ENCODE measurements at regions not wholly inside any gene's neighbourhood (a gene's known extent, or its start where the extent isn't known, plus 50 kb on each side); places are given as distances from the start of the nearest gene placed in this dataset.

DNA sequence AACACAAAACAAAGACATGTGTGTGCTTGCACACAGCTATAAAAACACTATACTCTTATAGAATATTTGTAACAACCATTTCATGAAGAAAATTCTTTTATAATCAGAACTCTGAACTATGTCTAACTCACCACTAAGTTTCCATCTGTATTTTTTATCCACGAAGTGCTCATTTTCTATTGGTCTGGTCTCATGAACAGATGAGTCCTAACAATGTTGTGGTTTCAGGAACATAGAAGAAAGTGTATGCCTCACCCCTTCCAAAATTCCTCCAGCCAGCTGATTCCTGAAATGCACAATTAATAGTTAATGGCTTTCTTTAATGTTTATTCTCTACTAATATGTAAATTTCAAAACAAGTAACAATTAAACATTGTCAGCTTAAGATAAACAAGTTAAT, 325.3 kb upstream of the GRAMD2B start:
- Histone ChIP-seq H3K9me3 (ENCODE audit: control insufficient read depth in 1 of 2, insufficient read depth in 1 of 2, low read length in 2 of 2) (peaks cover 0 to 6% of the 10 kb centered on the region in 2 experiments), H3K36me3 (ENCODE audit: insufficient read depth, low read length) (no peaks in the 10 kb centered on the region), H3K27me3 (ENCODE audit: control insufficient read depth in 1 of 2, insufficient read depth in 2 of 2, low read length in 2 of 2) (no peaks in the 10 kb centered on the region), H3K27ac (ENCODE audit: low read depth in 1 of 2, low read length in 2 of 2) (no peak overlapping the region), H3K4me1 (ENCODE audit: insufficient read depth, low read length) (no peaks in the 10 kb centered on the region), H3K4me3 (ENCODE audit: low read length) (no peak overlapping the region)
- Mint-ChIP-seq H3K4me3 (no peak overlapping the region), H3K9me3 (peaks cover 4% of the 10 kb centered on the region), H3K4me1 (ENCODE audit: low read depth) (no peaks in the 10 kb centered on the region), H3K27me3 (no peaks in the 10 kb centered on the region), H3K36me3 (ENCODE audit: low read depth) (no peaks in the 10 kb centered on the region), H3K27ac (no peak overlapping the region)
- DNase-seq (no peak), ATAC-seq (ENCODE audit: poor library complexity) (no peak)
- ChIA-PET POLR2A (no interaction called here), CTCF (no interaction called here)
- intact Hi-C loops (cut with DNase I, micrococcal nuclease): no loop called here
- TF ChIP-seq CTCF (IDR thresholded peaks at IDR 0.05): no peak

DNA sequence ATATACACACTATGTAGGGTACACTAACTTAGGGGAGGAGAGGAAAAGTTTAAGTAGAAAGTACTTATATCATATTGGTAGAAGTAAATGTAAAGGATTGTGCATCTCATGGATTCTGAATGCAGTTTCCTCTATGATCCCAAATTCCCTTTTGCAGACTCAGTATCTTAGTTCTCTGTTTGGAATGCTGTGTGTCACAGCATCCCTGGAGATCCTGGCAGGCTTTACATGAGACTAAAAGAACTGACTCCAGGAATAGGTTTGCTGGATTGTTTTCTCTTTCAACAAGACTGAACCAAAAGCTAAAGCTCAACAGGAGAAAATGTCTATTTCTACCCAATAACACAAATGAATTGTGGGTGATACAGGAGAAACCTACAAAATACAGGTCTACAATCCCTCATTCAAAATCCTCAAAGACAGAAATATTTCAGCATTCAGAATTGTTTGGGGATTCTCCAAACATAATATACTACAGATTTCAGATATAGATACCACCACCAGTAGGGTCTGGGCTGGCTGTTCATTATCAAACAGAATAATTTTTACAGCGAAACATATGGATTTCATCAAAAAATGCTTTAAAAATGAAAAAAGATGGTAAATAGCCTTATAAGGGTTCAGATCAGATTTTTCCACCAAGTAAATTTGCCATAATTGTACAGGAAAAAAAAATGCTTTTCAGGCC, 324.7 kb upstream of the GRAMD2B start:
- H3K4me3 Mint-ChIP-seq: no peak overlapping the region
- DNase-seq: no peak

DNA sequence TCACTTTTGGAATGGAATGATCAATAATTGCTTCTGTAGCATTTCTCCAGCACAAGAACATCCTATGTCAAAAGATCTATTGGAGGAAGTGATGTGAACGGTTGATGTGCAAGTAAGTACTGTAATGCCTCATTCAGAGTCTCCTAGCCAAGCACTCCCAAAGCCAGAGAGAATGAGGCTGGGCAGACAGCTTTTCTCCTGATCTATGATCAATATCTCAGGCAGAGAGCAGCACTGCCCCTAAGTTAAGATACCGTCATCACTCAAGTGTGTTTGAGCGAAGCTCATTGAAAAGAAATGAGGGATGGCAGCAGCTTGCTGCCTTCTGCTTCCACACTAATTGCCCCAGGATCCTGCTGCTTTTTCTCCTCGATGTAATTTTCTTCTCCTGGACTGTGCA, 324.1 kb upstream of the GRAMD2B start:
- Mint-ChIP-seq H3K4me3 (no peak overlapping the region), H3K27me3 (no peaks in the 10 kb centered on the region), H3K4me1 (ENCODE audit: low read depth) (no peaks in the 10 kb centered on the region), H3K36me3 (ENCODE audit: low read depth) (no peaks in the 10 kb centered on the region), H3K9me3 (peaks cover 4% of the 10 kb centered on the region), H3K27ac (no peak overlapping the region)
- intact Hi-C loops (cut with DNase I, micrococcal nuclease): no loop called here
- DNase-seq (no peak), ATAC-seq (ENCODE audit: poor library complexity) (no peak)
- Histone ChIP-seq H3K27me3 (ENCODE audit: control insufficient read depth in 1 of 2, insufficient read depth in 2 of 2, low read length in 2 of 2) (no peaks in the 10 kb centered on the region), H3K36me3 (ENCODE audit: insufficient read depth, low read length) (no peaks in the 10 kb centered on the region), H3K27ac (ENCODE audit: low read depth in 1 of 2, low read length in 2 of 2) (no peak overlapping the region), H3K4me1 (ENCODE audit: insufficient read depth, low read length) (no peaks in the 10 kb centered on the region), H3K4me3 (ENCODE audit: low read length) (no peak overlapping the region), H3K9me3 (ENCODE audit: control insufficient read depth in 1 of 2, insufficient read depth in 1 of 2, low read length in 2 of 2) (peaks cover 0 to 6% of the 10 kb centered on the region in 2 experiments)
- no peak for TF ChIP-seq CTCF (IDR thresholded peaks at IDR 0.05)
- ChIA-PET CTCF (no interaction called here), POLR2A (no interaction called here)

More for the DNA sequence above, 324.7 kb upstream of the GRAMD2B start:
- Histone ChIP-seq H3K27ac (ENCODE audit: low read depth in 1 of 2, low read length in 2 of 2) (no peak overlapping the region), H3K9me3 (ENCODE audit: control insufficient read depth in 1 of 2, insufficient read depth in 1 of 2, low read length in 2 of 2) (peaks cover 0 to 6% of the 10 kb centered on the region in 2 experiments), H3K27me3 (ENCODE audit: control insufficient read depth in 1 of 2, insufficient read depth in 2 of 2, low read length in 2 of 2) (no peaks in the 10 kb centered on the region), H3K4me1 (ENCODE audit: insufficient read depth, low read length) (no peaks in the 10 kb centered on the region), H3K4me3 (ENCODE audit: low read length) (no peak overlapping the region), H3K36me3 (ENCODE audit: insufficient read depth, low read length) (no peaks in the 10 kb centered on the region)
- intact Hi-C loops (cut with DNase I, micrococcal nuclease): no loop called here
- peaks cover 4% of the 10 kb centered on the region for H3K9me3 Mint-ChIP-seq
- no peaks in the 10 kb centered on the region for H3K27me3 Mint-ChIP-seq
- H3K4me1 Mint-ChIP-seq (ENCODE audit: low read depth): no peaks in the 10 kb centered on the region
- no peak overlapping the region for H3K27ac Mint-ChIP-seq
- ATAC-seq (ENCODE audit: poor library complexity): no peak
- no peaks in the 10 kb centered on the region for H3K36me3 Mint-ChIP-seq (ENCODE audit: low read depth)
- ChIA-PET CTCF (no interaction called here), POLR2A (no interaction called here)
- no peak for TF ChIP-seq CTCF (IDR thresholded peaks at IDR 0.05)

Data from CD4-positive, alpha-beta T cell (primary cell).